GM23248 (cell line): ENCODE measurements at regions not wholly inside any gene's neighbourhood (a gene's known extent, or its start where the extent isn't known, plus 50 kb on each side); places are given as distances from the start of the nearest gene placed in this dataset.

Source experiments
- DNase-seq: peaks from one replicate; pipeline ENCODE4 v3.0.0-alpha.2; 2015
- H2AFZ ChIP-seq: fragments of 200-600 bp; sonication (generic); 2 replicates; pipeline ENCODE4 v1.6.1; 2016; ENCODE audit warnings: antibody characterized with exemption
- H3F3A ChIP-seq: fragments of 200-600 bp; sonication (generic); 2 replicates; pipeline ENCODE4 v1.6.1; 2016; ENCODE audit warnings: mild to moderate bottlenecking, antibody characterized with exemption, mixed run types; ENCODE audit not compliant: insufficient read depth
- H3K27ac ChIP-seq: fragments of 200-600 bp; sonication (generic); 2 replicates; pipeline ENCODE4 v1.5.1; 2016; ENCODE audit warnings: mild to moderate bottlenecking
- H3K27me3 ChIP-seq: fragments of 200-600 bp; sonication (generic); replicated peaks from 2 replicates; pipeline ENCODE4 v1.6.1; 2016; ENCODE audit warnings: mild to moderate bottlenecking; ENCODE audit not compliant: insufficient read depth
- H3K36me3 ChIP-seq: fragments of 200-600 bp; sonication (generic); 2 replicates; pipeline ENCODE4 v1.6.1; 2016; ENCODE audit warnings: low read depth, mild to moderate bottlenecking
- H3K4me1 ChIP-seq: fragments of 200-600 bp; sonication (generic); 2 replicates; pipeline ENCODE4 v1.6.1; 2016; ENCODE audit warnings: mild to moderate bottlenecking; ENCODE audit not compliant: insufficient read depth
- H3K4me2 ChIP-seq: fragments of 200-600 bp; sonication (generic); one replicate; pipeline ENCODE4 v1.6.1; 2016; ENCODE audit warnings: mild to moderate bottlenecking; ENCODE audit not compliant: unreplicated experiment
- H3K4me3 ChIP-seq: fragments of 200-600 bp; sonication (generic); 2 replicates; pipeline ENCODE4 v1.5.1; 2016; ENCODE audit warnings: mild to moderate bottlenecking
- H3K79me2 ChIP-seq: fragments of 200-600 bp; sonication (generic); 2 replicates; pipeline ENCODE4 v1.6.1; 2016; ENCODE audit warnings: mild to moderate bottlenecking; ENCODE audit not compliant: insufficient read depth
- H3K9ac ChIP-seq: fragments of 200-600 bp; sonication (generic); 2 replicates; pipeline ENCODE4 v1.6.1; 2016; ENCODE audit warnings: mild to moderate bottlenecking
- H3K9me2 ChIP-seq: fragments of 200-600 bp; sonication (generic); 2 replicates; pipeline ENCODE4 v1.6.1; 2016; ENCODE audit warnings: mixed run types, mild to moderate bottlenecking, moderate library complexity; ENCODE audit not compliant: insufficient read depth
- H3K9me3 ChIP-seq: fragments of 200-600 bp; sonication (generic); one replicate; pipeline ENCODE4 v1.6.1; 2017; ENCODE audit warnings: low read depth
- H4K20me1 ChIP-seq: fragments of 200-600 bp; sonication (generic); 2 replicates; pipeline ENCODE4 v1.6.0; 2016; ENCODE audit not compliant: insufficient read depth
- EZH2 ChIP-seq: fragments of 200-600 bp; sonication (generic); IDR thresholded peaks from 2 replicates; pipeline ENCODE4 v1.6.1; 2018; ENCODE audit warnings: antibody characterized with exemption, mild to moderate bottlenecking; ENCODE audit not compliant: insufficient read depth, poor library complexity, severe bottlenecking
- EZH2phosphoT487 ChIP-seq: fragments of 200-600 bp; sonication (generic); IDR thresholded peaks from 2 replicates; pipeline ENCODE4 v1.6.1; 2018; ENCODE audit warnings: antibody characterized with exemption, moderate library complexity, mild to moderate bottlenecking, low read depth; ENCODE audit not compliant: insufficient read depth
- WGBS, 2 experiments: methylation state at CpG; one replicate each; pipeline ENCODE4 v1.1.6; 2015 to 2017; ENCODE audit warnings: low lambda C conversion rate in 2 of 2, low coverage in 1 of 2; ENCODE audit errors: missing lambda C conversion rate in 2 of 2; 5-methylcytosine and 5-hydroxymethylcytosine counted together
- in situ Hi-C: fragments of 300-500 bp; cut with MboI; formaldehyde crosslinking; loops from 2 replicates; pipeline ENCODE4 v1.15.0; 2020

DNA sequence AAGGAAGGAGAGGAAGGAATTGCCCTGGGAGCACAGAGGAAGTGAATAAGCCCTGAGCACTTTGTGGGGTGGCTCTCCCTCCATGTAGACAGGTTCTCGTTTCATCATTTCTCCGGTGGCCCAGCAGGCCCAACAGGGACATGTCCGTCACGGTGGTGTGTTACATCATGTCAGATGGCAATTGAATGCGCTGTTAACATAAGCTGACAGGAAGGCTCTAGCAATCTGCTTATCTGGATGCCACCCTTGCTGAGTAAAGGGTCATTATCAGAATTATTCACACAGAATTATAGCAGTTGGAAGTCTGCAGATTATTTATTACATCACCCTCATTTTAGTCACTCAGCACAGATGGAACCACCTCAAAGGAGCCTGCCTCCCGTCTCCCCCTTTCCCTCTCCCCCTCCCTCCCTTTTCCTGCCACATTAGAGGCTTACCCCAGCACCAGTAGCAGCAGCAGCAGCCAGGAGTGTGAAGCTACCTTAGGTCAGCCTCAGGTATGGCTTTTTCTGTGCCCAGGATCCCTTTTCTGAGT lies 124.3 kb upstream of the TRIM2 start:
- Histone ChIP-seq H3K27me3 (peaks cover 10% of the 10 kb centered on the region; the same call in 1 of the 2 replicates), H4K20me1 (no peaks in the 10 kb centered on the region; the same call in 1 of the 2 replicates), H3K4me2 (no peak overlapping the region), H3K27ac (no peak overlapping the region), H3K4me3 (no peak overlapping the region), H3K9me2 (no peaks in the 10 kb centered on the region), H2AFZ (no peak overlapping the region), H3F3A (no peaks in the 10 kb centered on the region), H3K9ac (no peak overlapping the region), H3K4me1 (no peaks in the 10 kb centered on the region), H3K79me2 (no peaks in the 10 kb centered on the region), H3K36me3 (no peaks in the 10 kb centered on the region), H3K9me3 (no peaks in the 10 kb centered on the region)
- WGBS, 2 experiments = 81 to 98% methylated on average over 5 to 6 of the region's 6 CpGs
- DNase-seq = no peak
- in situ Hi-C loops = no loop called here
- no peak for TF ChIP-seq EZH2
- TF ChIP-seq EZH2phosphoT487 = no peak

DNA sequence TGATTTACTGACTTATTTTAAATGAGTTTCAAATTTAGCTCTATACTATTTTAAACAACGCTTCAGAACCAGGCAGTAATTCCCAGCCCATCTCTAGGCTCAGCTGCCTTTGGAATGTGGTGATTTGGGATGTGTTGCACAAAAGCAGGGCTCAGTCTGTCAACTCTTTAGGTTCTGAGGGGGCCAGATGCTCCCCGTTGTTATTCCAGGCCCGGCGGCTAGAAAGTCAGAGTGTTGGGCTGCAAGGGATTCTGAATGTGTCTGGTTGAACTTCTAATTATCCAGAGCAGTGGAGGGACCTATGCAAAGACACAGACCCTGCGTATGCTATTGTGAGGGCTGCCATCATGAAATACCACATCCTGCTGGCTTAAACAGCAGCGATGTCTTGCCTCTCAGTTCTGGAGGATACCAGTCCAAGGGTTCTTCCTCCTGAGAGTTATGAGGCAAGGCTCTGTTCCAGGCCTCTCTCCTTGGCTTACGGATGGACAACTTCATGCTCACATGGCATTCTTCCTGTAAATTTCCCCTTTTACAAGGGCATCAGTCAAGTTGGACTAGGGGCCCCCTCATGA lies 123.2 kb upstream of the TRIM2 start:
- Histone ChIP-seq H3K36me3 (no peaks in the 10 kb centered on the region), H3K4me3 (no peak overlapping the region), H2AFZ (no peak overlapping the region), H3K27ac (no peak overlapping the region), H3K9ac (no peak overlapping the region), H3F3A (no peaks in the 10 kb centered on the region), H3K9me2 (no peaks in the 10 kb centered on the region), H3K27me3 (peaks cover 10% of the 10 kb centered on the region; the same call in 1 of the 2 replicates), H3K79me2 (no peaks in the 10 kb centered on the region), H3K4me2 (no peak overlapping the region), H3K4me1 (no peaks in the 10 kb centered on the region), H3K9me3 (no peaks in the 10 kb centered on the region), H4K20me1 (no peaks in the 10 kb centered on the region; the same call in 1 of the 2 replicates)
- no peak for DNase-seq
- TF ChIP-seq EZH2 (no peak), EZH2phosphoT487 (no peak)
- 80 to 86% methylated on average over 7 of the region's 7 CpGs for WGBS, 2 experiments
- in situ Hi-C loops = no loop called here

DNA sequence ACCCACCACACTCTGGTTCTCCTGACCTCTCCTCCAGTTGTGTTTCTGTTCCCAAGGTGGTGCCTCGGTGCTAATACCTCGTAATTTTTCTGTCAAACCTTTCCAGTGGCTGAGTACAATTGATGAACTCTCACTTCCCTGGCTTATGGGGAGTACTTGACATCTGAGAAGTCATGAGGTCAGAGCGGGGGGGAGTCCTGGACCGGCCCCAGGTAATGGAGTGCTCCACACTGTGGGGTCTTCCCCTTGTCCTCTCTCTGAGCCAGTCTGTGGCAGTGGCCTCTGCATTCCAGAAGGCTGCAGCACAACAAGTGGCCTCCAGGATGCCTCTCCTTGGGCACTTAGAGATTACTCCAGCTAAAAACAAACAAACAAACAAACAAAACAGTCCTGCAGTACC lies 122.5 kb upstream of the TRIM2 start:
- H4K20me1 ChIP-seq = no peaks in the 10 kb centered on the region
- H3K4me3 ChIP-seq = no peak overlapping the region
- no peak overlapping the region for H2AFZ ChIP-seq
- no peaks in the 10 kb centered on the region for H3F3A ChIP-seq
- 56 to 62% methylated on average over 4 of the region's 4 CpGs for WGBS, 2 experiments
- no peaks in the 10 kb centered on the region for H3K9me2 ChIP-seq
- H3K79me2 ChIP-seq = no peaks in the 10 kb centered on the region
- no peak for TF ChIP-seq EZH2
- TF ChIP-seq EZH2phosphoT487 = no peak
- in situ Hi-C loops = no loop called here
- H3K4me1 ChIP-seq = no peaks in the 10 kb centered on the region
- H3K27ac ChIP-seq = no peak overlapping the region
- no peak overlapping the region for H3K9ac ChIP-seq
- H3K36me3 ChIP-seq = no peaks in the 10 kb centered on the region
- no peak for DNase-seq
- H3K9me3 ChIP-seq = no peaks in the 10 kb centered on the region
- peaks cover 10% of the 10 kb centered on the region; the same call in 1 of the 2 replicates for H3K27me3 ChIP-seq
- H3K4me2 ChIP-seq = no peak overlapping the region

DNA sequence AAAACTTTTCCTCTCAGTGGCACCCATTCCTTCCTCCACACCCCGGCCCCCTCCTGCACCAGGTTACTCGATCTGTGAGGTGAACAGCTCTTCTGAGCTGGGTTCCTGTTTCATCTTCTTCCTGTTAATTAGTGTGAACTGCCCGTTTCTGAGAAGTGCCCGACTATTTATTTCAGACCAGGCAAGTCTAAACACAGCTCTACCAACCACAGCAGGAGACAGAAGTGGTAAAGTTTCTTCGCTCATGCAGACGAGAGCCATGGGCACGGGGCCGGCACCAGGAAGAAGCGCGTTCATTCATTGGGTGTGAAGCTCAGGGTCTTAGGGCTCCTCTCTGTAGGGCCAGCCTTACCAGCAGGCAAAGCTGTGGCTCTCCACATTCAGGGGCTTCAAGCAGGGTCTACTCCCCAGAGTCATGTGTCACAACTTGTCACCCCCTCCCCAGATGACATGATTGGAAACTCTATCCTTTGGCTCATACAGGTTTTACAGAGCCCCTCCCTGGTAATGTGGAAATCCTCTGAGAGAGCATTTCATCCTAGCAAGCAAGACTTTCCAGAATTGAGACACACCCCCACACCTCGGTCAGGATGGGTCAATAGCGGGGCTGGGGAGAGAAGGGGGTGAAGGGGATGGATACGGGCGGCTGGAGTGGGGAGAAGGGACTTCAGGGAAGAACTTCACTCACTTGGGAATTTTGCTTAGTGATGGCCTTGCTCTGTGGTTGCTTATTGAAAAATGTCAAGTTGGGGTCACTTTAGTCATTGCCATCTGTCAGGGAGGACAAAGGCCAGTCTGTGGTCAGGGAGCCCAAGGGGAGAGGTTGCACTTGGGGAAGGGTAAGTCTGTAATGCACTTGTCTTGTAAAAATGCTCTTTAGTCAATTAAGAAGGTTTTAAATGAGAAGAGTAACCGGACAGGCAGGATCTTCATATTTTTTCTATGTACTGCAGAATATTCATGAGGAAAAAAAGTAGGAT lies 121.6 kb upstream of the TRIM2 start:
- Histone ChIP-seq H3K79me2 (no peaks in the 10 kb centered on the region), H3K4me1 (no peaks in the 10 kb centered on the region), H2AFZ (peak overlapping the region; percentile 84), H3K4me3 (no peak overlapping the region), H3K27ac (no peak overlapping the region), H3K9me2 (no peaks in the 10 kb centered on the region), H3K4me2 (no peak overlapping the region), H3K9me3 (no peaks in the 10 kb centered on the region), H3K27me3 (peaks cover 10% of the 10 kb centered on the region; the same call in 1 of the 2 replicates), H3K9ac (peak overlapping the region; percentile 35; the same call in 1 of the 2 replicates), H4K20me1 (no peaks in the 10 kb centered on the region), H3K36me3 (no peaks in the 10 kb centered on the region), H3F3A (no peaks in the 10 kb centered on the region)
- in situ Hi-C loops = no loop called here
- 77 to 79% methylated on average over 14 to 15 of the region's 15 CpGs for WGBS, 2 experiments
- no peak for DNase-seq
- TF ChIP-seq EZH2 (no peak), EZH2phosphoT487 (no peak)
